Non-pigmented ciliary epithelial cell (primary cell): ENCODE measurements at regions not wholly inside any gene's neighbourhood (a gene's known extent, or its start where the extent isn't known, plus 50 kb on each side); places are given as distances from the start of the nearest gene placed in this dataset.

Experiments used
- DNase-seq: peaks from one replicate; pipeline ENCODE4 v3.0.0-alpha.2; 2010; ENCODE audit warnings: low read depth

DNA sequence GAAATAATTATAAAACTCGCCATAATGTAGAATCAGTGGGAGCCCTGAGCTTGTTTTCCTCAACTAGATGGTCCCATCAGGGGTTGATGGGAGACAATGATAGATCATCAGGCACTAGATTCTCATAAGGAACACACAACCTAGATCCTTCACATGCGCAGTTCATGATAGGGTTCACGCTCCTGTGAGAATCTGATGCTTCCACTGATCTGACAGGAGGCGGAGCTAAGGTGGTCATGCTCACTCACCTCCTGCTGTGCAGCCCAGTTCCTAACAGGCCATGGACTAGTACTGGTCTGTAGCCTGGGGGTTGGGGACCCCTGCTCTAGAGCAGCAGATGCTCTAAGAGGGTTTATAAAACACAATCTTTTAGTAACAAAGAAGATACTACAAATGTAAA, 183.6 kb downstream of the ANXA2 start:
- DNase-seq = no peak

DNA sequence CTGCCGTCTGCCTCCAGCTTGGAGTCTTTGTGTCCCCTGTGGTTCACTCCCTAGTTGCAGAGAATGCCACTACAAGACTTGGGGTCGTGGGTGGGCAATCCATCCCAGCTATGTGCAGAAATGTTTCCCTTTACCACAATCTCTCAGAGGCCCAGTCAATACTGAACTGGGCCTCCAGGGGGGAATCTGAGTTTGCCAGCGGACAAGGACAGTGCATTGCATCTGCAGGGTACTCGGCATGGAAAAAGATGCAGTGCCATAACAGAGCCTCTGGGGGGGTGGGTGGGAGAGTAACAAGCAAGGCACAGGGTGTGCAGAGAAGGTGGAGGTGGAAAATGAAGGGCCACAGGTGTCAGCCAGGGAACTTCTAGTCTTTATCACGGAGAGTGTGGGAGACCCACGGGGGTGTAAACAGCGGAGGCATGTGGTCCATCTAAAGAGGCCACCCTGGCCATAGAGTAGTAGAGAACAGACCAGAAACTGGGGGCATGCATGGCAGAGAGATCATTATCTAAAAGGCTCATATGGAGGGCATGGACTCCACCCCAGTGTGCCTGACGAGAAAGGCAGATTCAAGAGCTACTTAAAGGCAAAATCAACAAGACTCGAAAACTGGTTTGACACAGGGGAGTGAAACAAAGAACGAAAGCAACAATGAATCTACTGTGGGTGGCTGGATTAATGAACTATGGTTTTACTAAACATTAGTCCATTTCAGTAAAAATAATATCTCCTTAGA, 182.4 kb downstream of the ANXA2 start:
- no peak for DNase-seq

DNA sequence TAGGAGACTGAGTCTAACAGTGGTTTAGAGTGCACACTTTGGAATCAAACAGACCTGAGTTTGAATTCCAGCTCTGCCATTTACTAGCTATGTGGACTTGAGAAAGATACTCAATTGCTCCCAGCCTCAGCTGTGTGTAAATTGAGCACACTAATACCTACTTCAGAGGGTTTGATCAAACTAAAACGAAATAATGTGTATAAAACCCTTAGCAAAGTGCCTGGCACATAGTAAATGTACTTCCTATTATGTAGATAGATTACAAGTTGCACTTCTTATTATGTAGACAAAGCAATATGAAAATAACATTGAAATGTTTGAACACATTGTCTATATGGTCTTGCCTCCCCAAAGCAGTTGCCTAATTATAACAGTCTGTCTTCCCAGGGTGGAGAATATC, 180.6 kb downstream of the ANXA2 start:
- DNase-seq = no peak

DNA sequence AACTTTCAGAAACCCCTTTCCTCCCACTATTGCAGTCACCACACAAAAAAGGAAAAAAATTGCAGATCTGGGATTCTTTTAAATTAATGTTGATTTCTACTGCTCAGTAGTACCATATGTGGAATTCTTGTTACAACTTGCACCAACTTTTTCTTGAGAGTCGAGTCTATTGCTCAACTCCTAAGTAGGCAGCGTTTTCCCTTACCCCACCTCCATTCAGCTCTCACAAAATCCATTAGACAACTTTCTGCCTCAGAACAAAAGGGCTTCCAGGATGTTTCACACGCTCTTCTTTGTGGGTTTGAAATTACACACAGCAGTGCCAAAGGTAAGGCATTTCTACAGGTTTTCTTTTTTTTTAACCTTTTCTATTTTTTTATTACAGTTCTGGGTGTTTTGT, 179.5 kb downstream of the ANXA2 start:
- DNase-seq = no peak

DNA sequence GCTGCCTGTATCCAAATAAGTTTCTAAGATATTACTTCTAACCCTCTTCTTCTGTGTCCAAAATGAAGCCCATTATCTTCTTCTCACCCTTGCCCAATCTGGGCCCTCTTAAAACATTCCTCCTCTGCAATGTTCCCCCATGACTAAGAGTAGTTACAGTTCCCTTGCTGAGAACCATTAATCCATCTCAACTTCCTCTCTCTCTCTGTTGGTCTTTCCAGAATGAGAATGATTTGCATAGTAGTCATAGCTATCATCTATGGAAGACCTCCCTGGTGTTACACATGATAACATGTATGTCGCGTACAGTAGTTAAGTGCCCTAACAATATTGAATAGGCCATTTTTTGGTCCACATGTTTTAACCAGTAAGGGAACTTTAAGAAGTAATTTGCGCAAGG, 177.9 kb downstream of the ANXA2 start:
- DNase-seq = no peak

DNA sequence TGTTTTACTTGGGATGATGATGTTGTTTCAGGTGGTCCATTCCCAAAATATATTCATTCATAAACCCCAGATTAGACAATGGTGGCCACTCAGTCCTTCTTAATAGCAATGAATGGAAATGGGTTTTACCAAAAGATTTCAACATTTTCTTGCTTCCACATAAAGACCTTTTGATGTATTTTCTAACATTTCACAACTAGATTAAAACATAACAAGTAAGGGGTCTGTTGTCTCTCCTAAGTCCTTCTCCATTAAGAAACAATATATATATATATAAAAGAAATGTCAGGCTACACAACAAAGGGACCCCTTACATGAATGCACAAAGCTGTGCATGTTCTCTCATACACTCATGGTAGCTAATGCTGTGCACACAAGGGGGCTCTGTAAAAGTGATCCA, 176.4 kb downstream of the ANXA2 start:
- DNase-seq = no peak

DNA sequence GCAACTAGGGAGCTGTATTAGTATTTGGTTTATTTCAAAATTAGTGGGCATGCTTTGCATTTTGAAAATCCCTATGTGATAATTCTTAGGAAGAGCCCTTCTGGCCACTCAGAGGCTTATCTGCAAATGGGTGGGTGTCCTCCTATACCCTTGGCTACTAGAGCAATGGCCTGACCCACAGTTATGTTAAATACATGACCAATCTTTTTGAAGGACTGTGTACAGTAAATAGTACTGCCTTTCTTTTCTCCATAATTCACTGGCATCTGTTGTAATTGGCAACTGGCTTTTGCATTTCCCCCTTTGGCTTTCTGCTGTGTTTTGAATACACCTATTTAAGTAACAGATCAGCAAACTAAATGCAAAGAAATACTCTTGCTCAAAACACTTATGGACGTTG, 175.4 kb downstream of the ANXA2 start:
- no peak for DNase-seq

DNA sequence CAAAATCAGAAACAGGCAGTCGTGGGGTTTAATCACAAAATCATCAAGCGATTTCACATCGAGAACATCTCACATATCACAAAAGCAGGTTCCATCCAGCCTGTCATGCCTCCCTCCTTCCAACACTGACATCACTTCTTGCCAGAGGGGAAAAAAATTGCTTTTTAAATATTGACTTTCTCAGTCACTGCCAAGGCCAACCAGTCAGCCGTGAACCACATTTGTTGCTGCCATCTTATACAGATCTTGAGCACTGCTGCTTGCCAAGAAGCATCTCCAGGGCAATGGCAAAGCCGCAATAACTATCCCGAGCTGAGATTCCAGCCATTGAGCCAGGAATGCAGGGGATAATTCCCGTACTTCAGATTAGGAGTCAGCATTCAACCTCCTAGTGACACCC, 174.6 kb downstream of the ANXA2 start:
- no peak for DNase-seq

DNA sequence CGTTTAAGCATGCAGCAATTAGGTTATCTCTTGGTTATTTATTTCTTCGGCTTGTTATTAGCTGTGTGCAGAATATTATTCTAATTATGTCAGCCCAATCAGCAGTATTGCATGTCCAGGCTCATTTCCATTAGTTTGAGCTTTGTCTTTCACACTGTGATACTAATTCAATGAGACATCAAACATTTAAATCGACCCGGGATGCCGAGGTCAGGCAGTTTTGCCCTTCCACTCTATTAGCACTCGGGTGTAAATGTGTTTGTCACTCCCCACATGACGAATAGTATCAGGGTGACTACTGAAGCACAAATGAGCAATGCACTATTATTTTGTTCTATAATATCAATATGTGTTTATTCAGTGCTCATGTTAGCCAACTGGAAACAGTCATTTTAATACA, 170.9 kb downstream of the ANXA2 start:
- DNase-seq = no peak

DNA sequence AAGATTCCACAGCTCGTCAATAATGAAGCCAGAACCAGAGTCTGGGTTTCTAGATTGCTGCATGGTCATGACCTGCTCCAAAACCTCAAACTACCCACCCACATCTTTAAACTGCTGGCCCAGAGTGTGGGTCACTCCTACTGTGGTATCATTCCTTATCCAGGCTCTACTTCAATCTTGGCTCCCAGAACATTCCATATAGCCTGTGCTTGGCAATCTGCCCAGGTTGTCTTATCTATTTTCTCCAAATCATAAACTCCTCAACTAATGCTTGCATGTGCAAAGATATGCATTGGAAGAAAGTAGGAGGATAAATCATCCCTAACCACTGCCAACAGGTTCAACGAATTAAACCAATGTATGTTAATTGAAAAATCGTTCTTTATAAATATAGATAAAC, 169.7 kb downstream of the ANXA2 start:
- DNase-seq = no peak

DNA sequence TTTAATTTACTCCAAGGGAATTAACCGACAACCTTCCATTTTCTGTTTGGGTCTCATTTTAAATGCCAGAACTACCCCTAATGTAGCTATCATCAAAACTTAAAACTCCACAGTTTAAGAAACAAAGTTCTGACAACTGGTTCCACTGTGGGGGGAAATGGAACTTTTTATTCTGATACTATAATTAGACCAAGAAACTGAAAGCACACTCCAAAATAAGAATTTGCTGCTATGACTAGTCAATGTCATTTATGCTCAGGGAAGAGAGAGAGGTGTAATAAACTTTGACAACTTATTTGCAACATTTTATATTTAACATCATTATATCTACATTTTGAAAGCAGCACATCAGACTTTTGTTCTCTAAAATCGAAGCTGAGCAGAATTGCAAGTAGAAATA, 169.2 kb downstream of the ANXA2 start:
- no peak for DNase-seq

DNA sequence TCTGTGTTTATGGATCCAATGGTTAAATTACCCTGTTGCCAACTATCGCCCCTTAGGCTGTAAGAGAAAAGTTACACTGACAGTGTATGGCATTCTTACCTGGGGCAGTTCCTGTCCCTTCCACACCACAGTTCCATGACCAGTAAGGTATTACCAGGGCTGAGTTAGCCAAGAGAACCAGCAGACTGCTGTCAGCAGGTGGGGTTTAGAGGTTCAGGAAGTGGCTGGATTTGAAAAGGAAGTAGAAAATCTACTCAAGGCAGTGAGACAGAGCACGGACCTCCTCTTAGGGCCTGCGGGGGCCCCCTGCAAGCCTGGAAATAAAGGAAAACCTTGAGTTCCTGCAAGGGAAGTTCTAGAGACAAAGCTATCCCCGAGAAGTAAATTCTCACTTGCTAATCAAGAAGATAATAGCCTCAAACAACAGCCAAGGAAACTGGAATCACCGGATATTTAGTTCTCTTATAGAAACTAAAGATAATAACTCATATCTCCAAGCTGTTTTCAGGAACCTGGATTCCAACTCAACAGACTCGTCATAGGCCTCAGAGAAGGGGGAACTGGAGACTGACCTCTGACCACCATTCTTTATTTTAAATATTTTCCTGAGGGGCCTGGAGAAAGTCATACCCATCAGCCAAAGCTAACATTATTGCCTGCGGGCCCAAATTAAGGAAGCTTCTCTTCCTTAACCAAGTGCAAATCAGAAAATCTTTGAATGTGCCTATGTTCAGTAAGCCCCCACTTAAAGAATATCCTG, 161.7 kb downstream of the ANXA2 start:
- DNase-seq = no peak

DNA sequence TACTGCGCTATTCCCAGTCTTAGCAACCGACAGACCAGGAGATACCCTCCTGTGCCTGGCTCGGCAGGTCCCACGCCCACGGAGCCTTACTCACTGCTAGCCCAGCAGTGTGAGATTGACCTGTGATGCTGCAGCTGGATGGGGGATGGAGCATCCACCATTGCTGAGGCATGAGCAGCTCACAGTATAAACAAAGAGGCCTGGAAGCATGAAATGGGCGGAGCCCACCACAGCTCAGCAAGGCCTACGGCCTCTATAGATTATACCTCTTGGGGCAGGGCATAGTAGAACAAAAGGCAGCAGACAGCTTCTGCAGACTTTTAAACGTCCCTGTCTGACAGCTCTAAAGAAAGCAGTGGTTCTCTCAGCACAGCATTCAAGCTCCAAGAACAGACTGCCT, 160.3 kb downstream of the ANXA2 start:
- no peak for DNase-seq

DNA sequence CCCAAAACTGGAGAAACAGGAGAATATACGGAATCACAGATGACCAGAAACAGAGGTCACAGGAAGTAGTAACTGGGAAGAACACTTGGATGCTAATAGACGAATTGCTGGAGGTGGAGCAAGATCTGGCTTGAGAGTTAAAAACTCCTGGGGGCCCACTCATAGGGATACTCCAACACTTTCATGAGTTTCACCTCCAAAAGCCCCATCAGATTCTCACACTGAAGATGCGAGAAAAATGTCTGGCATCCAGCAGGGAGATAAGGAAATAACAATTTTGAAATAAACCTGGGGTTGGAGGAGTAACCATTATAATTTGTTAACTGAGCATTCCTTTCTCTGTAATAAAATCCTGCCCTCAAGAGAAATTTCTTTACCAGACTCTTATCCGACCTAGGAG, 154.0 kb downstream of the ANXA2 start:
- no peak for DNase-seq

DNA sequence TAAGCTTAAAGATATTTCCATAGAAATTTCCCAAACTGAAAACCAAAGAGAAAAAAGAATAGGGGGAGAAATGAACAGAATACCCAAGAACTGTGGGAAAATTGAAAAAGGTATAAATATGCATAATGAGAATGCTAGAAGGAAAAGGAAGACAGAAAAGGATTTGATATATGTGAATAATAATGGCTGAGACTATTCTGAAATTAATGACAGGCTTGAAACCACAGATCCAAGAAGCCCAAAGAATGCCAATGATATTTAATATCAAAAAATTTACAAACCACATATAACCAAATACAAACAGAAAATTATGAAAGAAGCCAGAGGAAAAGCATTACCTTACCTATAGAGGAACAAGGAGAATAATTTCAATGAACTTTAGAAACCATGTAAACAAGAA, 153.0 kb downstream of the ANXA2 start:
- no peak for DNase-seq

DNA sequence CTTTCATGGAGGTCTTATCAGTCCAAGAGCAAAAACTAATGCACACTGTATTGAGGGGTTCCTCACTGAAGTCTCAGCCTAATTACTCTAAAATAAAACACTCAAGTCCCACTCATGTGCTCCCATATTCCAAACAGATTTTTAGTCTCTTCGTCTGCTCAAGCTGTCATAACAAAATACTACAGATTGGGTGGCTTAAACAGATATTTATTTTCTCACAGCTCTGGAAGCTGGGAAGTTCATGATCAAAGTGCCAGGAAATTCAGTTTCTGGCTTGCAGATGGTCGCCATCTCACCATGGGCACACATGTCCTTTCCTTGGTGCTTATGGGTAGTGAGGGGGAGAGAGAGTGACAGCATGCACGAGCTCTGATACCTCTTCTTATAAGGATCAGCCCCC, 147.5 kb downstream of the ANXA2 start:
- DNase-seq = no peak

DNA sequence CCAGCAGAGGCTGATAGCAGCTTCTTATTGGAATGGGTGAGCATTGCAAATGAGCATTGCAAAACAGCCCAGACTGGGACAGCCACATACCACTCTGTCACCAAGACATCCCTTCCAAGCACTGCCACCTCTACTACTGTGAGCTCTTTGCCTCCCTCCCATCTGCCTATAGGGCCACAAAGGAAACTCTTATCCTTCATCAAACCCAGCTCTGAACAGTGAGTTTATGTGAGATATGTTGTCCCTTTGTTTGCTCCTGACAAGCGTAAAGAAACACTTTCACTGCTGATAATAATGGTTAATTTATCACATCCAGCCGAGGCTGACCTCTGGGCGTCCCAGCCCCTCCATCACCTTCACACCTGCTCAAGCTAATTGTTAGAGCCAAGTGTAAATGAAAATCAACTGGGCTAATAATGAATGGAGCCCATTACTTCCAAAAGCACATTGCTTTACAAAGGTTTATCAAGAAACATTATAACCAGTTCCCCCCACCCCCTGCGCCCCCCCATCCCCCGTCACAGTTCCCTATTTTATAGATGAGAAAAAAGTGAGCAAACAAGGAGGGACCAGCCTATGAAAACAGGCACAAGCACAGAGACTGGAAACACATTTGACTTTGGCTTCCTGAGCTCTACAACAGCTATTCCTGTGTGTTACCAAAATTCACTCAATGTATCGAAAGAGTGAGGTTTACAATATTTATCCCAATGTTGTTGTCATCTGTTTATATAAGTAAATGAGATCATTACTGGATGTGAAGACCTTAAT, 146.3 kb downstream of the ANXA2 start:
- DNase-seq = no peak

DNA sequence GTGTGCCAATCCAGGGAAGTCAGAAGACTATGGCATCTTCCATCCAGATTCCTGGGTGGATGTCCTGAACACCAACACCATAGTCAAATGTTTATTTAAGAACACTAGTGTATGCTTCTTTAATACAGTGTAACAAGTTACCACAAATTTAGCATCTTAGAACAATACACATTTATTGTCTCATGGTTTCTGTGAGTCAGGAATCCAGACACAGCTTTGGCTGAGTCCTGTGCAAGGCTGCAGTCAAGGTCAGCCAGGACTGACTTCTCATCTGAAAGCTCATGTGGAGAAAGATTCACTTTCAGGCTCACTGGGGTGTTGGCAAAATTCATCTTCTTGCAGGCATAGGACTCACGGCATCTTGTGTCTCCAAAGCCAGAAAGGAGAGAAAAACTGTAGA, 143.4 kb downstream of the ANXA2 start:
- no peak for DNase-seq

DNA sequence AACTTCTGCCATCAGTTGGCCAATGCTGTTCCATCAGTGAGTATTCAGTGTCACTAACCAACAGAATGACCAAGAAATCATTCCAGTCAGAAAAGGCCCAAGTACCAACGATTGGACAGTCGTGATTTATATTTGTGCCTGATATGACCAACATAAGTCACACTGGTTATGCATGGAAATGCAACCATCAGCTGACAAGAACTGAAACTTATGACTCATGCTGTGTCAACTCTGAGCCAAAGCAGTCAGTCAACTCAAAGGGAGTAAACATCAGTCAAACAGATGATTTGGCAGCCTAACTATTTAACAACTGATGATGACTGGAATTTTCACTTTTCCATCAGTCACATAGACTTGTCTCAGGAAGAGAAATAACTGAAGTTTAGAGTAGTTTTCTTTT, 142.4 kb downstream of the ANXA2 start:
- no peak for DNase-seq

DNA sequence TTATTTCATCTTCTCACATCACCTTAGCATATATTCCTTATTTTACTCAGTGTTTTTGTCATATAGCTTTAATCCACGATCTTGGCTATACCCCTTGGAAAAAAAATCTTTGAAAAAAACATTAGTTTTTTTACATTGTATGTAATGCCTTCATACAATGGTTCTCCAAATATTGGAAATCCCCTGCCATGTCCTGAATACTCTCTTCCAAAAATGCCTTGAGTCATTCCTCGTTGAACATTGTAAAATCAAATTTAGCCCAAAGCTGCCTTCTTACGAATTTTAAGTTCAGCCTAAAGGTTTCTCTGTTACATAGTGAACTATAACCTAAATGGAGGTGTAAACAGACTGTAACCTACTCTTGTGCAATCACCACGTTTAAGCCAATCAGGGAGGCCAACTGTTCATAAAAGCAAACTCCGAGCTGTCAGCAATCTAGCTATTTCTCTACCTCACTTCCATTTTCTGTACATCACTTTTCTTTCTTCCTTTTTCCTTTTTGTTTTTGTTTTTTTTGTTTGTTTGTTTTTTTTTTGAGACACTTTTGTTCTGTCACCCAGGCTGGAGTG, 140.1 kb downstream of the ANXA2 start:
- DNase-seq = no peak

DNA sequence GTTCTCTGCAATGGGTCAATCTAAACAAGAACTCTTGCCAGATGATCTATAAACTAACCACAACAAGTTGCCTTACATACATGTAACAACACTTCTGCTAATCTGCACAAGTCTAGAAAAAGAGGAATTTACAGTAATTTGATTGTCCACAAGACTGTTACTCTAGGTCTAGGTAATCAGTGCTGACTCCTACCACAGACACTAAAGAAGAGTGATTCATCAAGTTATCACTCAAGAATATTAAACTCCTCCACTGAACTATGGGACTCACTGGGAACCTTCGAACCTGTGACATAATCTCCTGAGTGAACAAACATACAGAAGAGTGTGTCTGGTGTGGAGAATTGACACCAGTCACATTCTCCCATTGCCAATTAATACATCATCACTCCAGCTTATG, 138.3 kb downstream of the ANXA2 start:
- DNase-seq = no peak

DNA sequence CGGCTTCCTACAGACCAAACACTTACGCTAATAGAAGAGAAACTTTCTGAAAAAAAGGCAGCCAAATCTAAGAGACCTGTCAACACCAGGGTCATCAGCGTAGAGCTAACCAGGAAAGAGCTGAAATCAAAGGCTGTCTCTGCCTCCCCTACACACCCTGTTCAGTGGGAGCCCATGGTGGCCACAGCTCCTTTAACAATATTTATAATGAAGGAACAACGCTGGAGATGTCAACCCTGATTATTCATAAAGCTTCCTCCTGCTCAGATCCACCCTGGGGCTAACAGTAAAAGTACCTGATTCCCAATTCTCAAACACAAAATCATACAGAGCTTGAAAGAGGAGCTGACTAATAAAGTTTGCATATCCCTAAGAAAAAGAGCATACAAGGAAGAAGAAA, 133.7 kb downstream of the ANXA2 start:
- DNase-seq = no peak

DNA sequence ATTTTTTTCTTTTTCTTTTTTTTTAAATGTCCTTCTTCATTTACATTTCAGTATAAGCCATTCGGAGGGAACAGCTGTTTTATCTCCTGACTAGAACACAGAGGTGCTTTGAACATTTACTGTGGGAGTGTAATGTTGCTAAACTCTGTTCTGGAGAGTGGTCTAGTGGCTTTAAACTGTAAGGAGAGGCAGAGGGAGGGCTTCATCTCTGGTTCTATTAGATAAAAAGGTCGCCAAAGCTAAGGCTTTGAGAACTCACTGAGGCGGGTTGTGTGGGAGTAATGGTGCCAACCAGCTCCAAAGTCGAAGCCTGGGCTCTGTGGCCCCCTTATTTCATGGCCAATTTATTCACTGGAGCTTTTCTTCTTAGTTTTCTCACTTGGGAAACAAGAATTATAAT, 133.2 kb downstream of the ANXA2 start:
- no peak for DNase-seq
